Inflammatory macrophage treated with lipopolysaccharide for 4 hours (primary cell): ENCODE measurements at regions not wholly inside any gene's neighbourhood (a gene's known extent, or its start where the extent isn't known, plus 50 kb on each side); places are given as distances from the start of the nearest gene placed in this dataset.

Experiments
- DNase-seq: peaks from one replicate; pipeline ENCODE4 v3.0.0-alpha.2; 2020

DNA sequence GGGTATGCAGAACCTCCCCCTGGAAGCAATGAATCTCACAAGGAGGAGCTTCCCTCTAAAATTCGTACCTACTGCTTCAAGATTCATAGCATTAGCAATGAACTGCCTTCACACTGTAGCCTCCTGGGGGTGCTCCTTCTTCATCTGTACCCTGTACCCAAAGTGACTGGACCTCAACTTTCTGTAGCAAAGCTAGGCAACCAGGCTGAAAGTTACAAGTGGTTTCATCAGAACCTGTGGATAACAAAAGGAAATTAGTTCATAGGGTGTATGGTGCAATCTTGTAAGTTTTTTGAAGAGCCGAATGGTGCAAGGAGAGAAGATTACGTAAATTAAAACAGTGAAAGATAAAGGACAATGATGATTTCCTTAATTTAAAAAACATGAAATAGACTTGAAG lies 1541.7 kb upstream of the FLRT2 start:
- peak; percentile 16 for DNase-seq

- DNase-seq: no peak
Measured at GRCh38 chr14:83991666-83992065, 1538.3 kb upstream of the FLRT2 start.

- DNase-seq: no peak
Measured at GRCh38 chr14:83992857-83993256, 1537.1 kb upstream of the FLRT2 start.

- DNase-seq: no peak
Measured at GRCh38 chr14:83993545-83993944, 1536.4 kb upstream of the FLRT2 start.

DNA sequence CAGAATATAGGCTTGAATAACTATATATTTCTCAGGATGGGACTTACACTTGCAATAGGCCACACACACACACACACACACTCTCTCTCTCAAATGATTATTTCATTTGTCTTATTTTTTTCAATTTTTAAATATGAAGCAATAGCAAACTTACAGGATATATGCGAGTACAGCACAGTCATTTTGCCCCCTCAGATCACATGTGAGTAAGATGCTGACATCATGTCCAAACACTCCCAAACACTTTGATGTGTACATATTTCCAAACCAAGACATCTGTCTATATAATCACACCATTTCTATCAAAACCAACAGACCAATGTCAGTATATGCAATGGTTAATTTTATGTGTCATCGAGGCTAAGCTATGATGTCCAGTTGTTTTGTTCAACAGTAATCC lies 1535.9 kb upstream of the FLRT2 start:
- no peak for DNase-seq

DNA sequence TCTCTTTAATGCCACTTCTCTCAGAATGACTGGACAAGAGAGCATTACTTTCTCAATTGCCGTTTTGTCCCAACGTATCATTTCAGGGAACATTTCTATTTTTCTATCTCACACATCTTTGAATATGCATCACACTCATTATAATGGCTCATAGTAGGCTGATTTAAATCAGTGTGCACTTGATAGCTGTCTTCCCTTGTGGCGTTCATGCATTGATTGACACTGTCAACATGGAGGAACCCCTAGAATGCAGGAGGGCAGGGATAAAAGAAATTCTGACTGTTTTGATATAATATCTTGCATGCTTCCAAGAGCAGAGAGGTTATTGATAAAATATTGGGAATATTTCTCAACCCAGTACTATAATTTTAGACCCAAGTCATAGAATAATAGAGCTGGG lies 1528.9 kb upstream of the FLRT2 start:
- DNase-seq: no peak

DNA sequence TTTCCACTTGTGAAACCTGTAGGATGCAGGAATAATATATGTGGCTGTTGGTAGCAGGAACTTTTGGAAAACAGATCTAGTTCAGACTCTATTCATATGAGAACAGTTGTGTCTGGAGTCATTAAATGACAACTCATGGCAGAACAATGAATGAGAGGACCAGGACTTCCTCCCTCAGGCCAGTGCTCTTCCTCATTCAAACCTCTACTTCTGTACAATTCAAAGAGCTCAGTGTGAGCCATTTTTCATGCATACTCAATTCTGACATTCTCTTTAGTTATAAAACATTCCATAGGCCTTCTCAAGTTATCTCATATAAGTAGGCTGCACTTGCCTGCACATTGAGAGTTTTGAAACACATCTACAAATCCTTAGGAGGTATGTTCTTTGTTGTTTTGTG lies 1526.6 kb upstream of the FLRT2 start:
- DNase-seq: no peak

DNA sequence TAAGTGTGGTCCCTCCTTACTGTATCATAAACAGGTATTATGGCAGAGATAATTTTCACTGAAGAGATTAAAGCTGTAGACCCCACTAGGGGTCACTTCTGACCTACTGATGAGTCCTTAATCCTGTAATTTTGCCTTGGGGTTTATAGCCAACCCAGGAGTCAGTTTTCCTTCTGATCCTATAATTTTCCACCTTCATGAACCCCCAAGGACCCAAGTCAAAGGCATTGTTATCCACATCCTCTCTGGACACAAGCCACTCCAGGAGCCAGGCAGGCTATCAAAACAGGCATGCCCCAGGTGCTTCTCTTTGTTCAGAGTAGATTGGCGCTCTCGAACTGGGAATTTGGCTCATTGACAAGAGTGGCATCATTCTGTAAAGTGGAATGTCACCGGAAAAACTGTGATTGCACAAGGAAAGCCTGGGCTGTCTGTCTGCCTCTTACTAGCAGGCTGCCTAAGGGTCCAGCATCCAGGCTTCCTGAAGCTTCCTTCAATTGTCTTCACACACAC lies 1523.2 kb upstream of the FLRT2 start:
- no peak for DNase-seq

DNA sequence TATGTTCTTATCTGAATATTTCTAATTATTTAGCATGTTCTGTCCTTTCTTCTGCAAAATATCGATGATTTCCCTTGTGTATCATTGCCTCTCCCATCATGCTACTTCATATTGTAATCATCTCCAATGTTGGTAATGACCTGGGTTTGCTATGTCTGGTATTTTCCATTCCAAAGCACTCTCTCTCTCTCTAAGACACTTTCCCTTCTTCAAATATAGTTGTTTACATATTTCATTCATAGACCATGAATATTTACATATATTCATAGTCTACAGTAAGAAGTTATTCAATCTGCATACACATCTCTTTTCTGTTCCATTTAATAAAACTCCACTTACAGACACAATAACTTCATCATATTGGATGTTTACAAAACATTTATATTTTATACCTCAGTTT lies 1516.5 kb upstream of the FLRT2 start:
- DNase-seq: no peak

DNA sequence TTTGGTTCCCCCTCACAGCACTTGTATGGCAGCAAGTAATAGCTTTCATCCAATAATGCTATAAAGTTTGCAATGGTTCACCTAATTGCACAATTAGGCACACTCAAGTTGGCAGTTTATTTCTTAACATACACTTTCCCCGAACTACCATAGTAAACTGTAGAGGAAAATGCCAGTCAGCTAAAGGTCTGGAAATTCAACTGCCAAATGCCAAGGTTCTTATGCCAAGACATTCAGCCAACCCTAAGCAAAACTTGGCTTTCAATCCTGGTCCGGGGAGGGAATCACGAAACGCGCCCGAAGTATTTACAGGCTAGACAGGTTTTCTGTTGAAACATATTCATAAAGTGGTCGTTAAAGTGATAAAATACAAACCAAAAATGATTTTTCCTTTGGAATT lies 1512.4 kb upstream of the FLRT2 start:
- no peak for DNase-seq

- no peak for DNase-seq
Measured at GRCh38 chr14:84021433-84021832, 1508.5 kb upstream of the FLRT2 start.

DNA sequence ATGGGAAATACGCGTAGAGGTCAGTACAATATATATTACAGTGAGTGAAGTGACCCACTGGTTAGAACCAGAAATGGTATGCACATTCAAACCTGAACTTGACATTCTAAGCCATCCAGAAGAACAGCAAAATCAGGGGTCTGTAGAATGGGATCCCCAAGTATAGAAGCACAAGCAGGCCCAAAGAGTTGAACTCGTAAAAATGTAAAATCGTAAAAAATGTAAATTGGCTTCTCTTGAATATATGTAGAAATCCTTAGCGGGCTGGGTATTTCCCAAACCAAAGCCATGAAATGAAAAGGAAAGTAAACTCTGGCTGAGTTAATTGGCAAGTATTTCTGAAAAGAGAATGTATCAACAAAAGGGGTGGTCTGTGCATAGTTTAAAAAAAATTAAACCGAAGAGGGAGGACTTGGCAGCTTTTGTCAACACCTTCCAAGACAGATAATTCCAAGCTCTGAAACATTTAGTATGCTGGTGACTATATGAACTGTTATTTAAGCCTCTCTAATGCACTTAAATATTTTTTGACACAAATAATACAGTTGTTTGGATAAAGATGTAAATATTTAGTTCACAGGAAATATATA lies 1505.6 kb upstream of the FLRT2 start:
- DNase-seq: no peak

- DNase-seq: no peak
Measured at GRCh38 chr14:84025106-84026012, 1504.6 kb upstream of the FLRT2 start.

- DNase-seq: no peak
Measured at GRCh38 chr14:84027351-84027750, 1502.6 kb upstream of the FLRT2 start.

GRCh38 chr14:84028080-84028604 lies 1501.8 kb upstream of the FLRT2 start:
- DNase-seq: no peak

DNA sequence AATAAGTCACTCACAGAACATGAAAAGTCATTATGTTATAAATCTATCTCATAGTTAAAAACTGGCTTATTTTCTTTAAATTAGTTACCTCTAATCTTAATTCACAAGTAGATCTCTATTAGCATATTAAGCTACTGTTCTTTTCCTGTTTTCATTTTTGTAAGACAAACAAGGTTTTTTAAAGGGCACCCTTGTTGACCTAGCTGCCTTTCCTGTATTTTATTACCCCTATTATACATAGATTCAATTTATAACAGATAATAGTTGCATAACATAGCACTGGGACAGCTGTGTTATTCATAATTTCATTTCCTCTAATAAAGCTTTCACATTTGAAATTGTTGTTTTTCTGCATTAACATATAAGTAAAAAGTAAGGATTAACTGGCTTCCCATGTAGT lies 1500.7 kb upstream of the FLRT2 start:
- no peak for DNase-seq

GRCh38 chr14:84029720-84030119 lies 1500.2 kb upstream of the FLRT2 start:
- no peak for DNase-seq

DNA sequence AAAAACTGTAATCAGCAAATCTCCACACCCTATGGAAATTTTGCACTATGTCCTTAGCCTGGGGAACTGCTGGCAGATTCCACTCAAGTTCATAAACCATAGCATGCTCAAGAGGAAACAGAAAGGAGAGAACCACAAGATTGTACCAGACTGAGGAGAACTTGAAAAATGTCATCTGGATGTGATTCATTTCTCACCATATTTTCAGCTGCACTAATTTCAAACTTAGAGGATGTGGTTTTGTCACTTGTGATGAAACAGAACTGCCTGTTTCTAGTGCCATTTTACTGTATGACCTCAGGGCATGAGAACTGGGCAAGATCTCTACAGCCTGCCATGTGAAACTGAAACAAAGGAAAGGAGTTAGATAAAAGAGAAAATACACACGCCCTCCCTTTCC lies 1493.1 kb upstream of the FLRT2 start:
- peak; percentile 83 for DNase-seq

DNA sequence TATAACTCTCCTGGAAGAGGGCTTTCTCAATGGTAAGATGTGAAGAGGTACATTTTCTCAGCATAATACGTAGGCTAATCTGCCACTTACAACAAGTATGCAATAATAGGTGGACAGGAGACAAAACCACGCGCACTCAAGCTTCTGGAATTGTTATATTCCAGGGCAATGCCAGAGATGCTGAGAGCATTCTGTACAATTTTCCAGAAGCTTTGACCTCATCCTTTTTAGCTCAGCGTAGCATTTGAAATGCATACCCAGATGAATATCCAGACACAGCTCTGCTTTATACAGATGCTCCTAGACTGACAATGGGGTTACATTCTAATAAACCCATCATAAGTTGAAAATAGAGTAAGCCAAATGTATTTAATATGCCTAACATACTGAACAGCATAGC lies 1492.4 kb upstream of the FLRT2 start:
- no peak for DNase-seq

- DNase-seq: no peak
Measured at GRCh38 chr14:84040101-84040500, 1489.8 kb upstream of the FLRT2 start.

- no peak for DNase-seq
Measured at GRCh38 chr14:84041421-84041820, 1488.5 kb upstream of the FLRT2 start.

- no peak for DNase-seq
Measured at GRCh38 chr14:84042992-84043391, 1487.0 kb upstream of the FLRT2 start.

DNA sequence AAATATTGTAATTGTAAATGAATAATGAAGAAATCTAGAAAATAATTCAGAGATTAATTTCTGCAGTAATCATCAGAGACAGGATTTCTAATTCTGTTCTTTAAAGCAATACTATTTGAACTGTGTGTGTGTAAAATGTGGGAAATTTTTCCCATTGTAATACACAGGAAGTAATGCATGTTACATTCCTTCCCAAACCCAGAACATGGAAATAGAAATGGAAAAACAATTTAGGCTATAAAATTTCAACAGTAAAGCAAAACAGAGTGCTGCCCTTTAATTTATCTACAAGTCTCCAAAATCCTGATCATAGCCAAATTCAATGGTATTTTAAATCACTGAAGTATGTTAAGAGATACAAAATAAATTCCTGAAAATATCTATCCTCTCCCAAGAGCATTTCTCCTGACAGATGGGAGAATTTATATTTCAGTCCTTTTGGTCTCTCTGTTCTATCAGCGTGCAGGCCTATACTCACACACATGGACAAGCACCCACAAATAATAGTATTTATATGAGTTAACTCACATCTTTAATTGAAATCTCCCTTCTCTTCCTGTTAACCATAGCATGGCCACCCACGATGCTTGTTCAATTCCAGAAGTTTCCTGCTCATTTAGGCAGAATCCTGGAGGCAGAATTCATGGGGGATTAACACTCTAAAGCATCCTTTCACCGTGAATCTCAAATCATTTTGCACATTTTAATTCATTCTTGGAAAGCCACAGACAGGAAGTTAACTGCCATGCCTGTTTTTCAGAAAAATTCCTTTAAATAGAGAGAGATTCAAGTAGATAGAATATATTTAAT lies 1465.4 kb upstream of the FLRT2 start:
- no peak for DNase-seq
